Ovary (tissue), 7 donors: ENCODE measurements at regions not wholly inside any gene's neighbourhood (a gene's known extent, or its start where the extent isn't known, plus 50 kb on each side); places are given as distances from the start of the nearest gene placed in this dataset.

Source experiments
- DNase-seq, 5 donors: peaks; one replicate each; pipeline ENCODE4 v3.0.0-alpha.2; 2019 to 2020
- H3K27ac ChIP-seq, 2 donors: fragments of 200-600 bp; one replicate each; pipeline versions ENCODE4 v1.5.1 to v1.8.0; 2019 to 2022
- H3K27me3 ChIP-seq: fragments of 200-600 bp; one replicate; pipeline ENCODE4 v1.8.0; 2022
- H3K36me3 ChIP-seq: fragments of 200-600 bp; sonication (generic); one replicate; pipeline ENCODE4 v1.5.1; 2019
- H3K4me1 ChIP-seq: one replicate; pipeline ENCODE4 v1.8.1; 2013; ENCODE audit warnings: mild to moderate bottlenecking, moderate library complexity; ENCODE audit not compliant: insufficient read depth
- H3K4me3 ChIP-seq: fragments of 200-600 bp; sonication (generic); one replicate; pipeline ENCODE4 v1.5.1; 2017
- H3K9me3 ChIP-seq, 2 donors: fragments of 200-600 bp in 1 of 2; sonication (generic) in 1 of 2; one replicate each; pipeline versions ENCODE4 v1.5.1 to v1.8.1; 2013 to 2019; ENCODE audit warnings: mild to moderate bottlenecking in 1 of 2, moderate library complexity in 1 of 2
- EP300 ChIP-seq: sonication (generic); formaldehyde crosslinking; IDR thresholded peaks from one replicate; pipeline ENCODE4 v1.6.1; 2017; ENCODE audit warnings: antibody characterized with exemption
- POLR2A ChIP-seq: fragments of 450-650 bp; IDR thresholded peaks from one replicate; pipeline ENCODE4 v1.6.1; 2017; ENCODE audit warnings: antibody characterized with exemption, mild to moderate bottlenecking, moderate library complexity
- WGBS, 3 donors: extraction: QIAGEN DNeasy Blood & Tissue Kit in 1 of 3; methylation state at CpG; one replicate each; pipeline versions ENCODE4 v1.1.5 to v1.1.7; 2013 to 2017; 5-methylcytosine and 5-hydroxymethylcytosine counted together
- intact Hi-C, 4 donors: fragments of 100-400 bp; cut with DNase I; formaldehyde crosslinking; loops; one replicate each; pipeline versions ENCODE4 v1.11.0 to v1.15.1; 2022 to 2023
- TF ChIP-seq, protein P1 (sequence below), 3 donors: fragments of 450-650 bp in 2 of 3; fragments of 200-600 bp in 1 of 3; IDR thresholded peaks; one replicate each; pipeline versions ENCODE4 v1.5.1 to v1.8.0; 2016 to 2022; ENCODE audit warnings: antibody characterized with exemption in 3 of 3, mild to moderate bottlenecking in 1 of 3
- donor health status: DM: no; HTN: no; CAD: no; lungs with moderate emphysema.
- donor health status: DM: no; HTN: no; CAD: no.
- donor health status: Bipolar disorder and iron deficiency.
- donor health status: DM: no; HTN: no; CAD: no.
- donor health status: DM: yes; HTN: yes; CAD: no.

DNA sequence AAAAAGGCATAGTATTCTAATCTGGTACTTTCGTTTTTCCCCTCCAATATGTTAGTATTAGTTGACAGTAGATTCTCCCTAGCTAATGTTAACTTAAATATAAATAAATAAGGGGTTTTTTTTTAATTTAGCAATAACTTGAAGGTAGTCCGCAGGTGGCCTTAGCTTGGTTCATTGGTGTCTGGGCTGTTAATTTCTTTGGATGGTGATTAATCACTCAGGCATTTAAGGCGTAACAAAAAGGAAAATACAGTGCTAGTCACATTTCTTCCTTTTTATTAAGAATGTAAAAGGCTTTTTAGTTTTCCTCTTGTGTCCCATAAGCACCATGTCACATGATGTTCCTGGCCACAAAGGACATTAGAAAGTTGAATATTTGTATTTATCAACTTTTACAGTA is 161.0 kb upstream of the POT1 start:
- Histone ChIP-seq H3K36me3 (no peaks in the 10 kb centered on the region), H3K27me3 (no peaks in the 10 kb centered on the region), H3K4me3 (no peak overlapping the region), H3K4me1 (no peaks in the 10 kb centered on the region), H3K9me3 (no peaks in the 10 kb centered on the region), H3K27ac (no peak overlapping the region)
- DNase-seq: no peak
- intact Hi-C loops: no loop called here
- WGBS, 3 donors: 71 to 73% (median 72%) methylated on average over 3 of the region's 3 CpGs
- no peak for TF ChIP-seq EP300
- no peak for TF ChIP-seq POLR2A
- TF ChIP-seq, protein P1, sequence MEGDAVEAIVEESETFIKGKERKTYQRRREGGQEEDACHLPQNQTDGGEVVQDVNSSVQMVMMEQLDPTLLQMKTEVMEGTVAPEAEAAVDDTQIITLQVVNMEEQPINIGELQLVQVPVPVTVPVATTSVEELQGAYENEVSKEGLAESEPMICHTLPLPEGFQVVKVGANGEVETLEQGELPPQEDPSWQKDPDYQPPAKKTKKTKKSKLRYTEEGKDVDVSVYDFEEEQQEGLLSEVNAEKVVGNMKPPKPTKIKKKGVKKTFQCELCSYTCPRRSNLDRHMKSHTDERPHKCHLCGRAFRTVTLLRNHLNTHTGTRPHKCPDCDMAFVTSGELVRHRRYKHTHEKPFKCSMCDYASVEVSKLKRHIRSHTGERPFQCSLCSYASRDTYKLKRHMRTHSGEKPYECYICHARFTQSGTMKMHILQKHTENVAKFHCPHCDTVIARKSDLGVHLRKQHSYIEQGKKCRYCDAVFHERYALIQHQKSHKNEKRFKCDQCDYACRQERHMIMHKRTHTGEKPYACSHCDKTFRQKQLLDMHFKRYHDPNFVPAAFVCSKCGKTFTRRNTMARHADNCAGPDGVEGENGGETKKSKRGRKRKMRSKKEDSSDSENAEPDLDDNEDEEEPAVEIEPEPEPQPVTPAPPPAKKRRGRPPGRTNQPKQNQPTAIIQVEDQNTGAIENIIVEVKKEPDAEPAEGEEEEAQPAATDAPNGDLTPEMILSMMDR (IDR thresholded peaks at IDR 0.05): no peak

DNA sequence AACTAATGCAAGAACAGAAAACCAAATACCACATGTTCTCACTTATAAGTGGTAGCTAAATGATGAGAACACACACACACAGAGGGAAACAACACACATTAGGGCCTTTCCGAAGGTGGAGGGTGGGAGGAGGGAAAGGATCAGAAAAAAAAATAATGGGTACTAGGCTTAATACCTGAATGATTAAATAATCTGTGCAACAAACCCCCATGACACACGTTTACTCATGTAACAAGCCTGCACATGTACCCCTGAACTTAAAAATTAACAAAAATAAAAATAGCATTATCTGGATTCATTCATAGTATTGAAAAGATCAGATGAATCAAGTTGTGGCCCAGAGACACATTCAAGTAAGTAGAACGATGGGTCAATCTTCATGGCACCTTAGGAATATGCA is 159.5 kb upstream of the POT1 start:
- TF ChIP-seq EP300: no peak
- no peak for TF ChIP-seq POLR2A
- Histone ChIP-seq H3K27me3 (no peaks in the 10 kb centered on the region), H3K36me3 (no peaks in the 10 kb centered on the region), H3K4me1 (no peaks in the 10 kb centered on the region), H3K9me3 (no peaks in the 10 kb centered on the region), H3K27ac (no peak overlapping the region), H3K4me3 (no peak overlapping the region)
- DNase-seq: no peak
- intact Hi-C loops: no loop called here
- 84 to 86% (median 85%) methylated on average over 3 of the region's 3 CpGs for WGBS, 3 donors

DNA sequence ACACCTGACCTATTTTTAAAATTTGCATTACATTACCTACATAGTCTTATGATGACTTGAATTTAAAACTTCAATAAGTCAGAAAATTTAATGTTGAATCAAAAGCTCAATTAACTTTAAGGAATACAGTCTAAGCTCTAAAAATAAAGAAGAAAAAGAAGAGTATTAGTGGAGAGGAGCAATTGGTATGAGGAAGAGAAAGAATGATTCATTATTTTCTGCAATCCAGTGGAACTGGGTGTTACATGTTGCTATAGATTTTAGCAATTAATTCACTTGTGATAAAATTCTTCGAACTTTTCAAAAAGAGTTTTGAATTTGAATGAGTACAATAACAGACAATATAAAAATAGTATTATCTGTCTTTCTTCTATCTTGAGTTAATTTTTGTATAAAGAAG is 158.9 kb upstream of the POT1 start:
- intact Hi-C loops: no loop called here
- Histone ChIP-seq H3K27me3 (no peaks in the 10 kb centered on the region), H3K4me1 (no peaks in the 10 kb centered on the region), H3K9me3 (no peaks in the 10 kb centered on the region), H3K4me3 (no peak overlapping the region), H3K27ac (no peak overlapping the region), H3K36me3 (no peaks in the 10 kb centered on the region)
- no peak for TF ChIP-seq EP300
- no peak for TF ChIP-seq POLR2A
- TF ChIP-seq, protein P1 (IDR thresholded peaks at IDR 0.05): no peak
- DNase-seq: no peak
- WGBS, 3 donors: 88 to 99% (median 93%) methylated on average over 1 of the region's 1 CpG

DNA sequence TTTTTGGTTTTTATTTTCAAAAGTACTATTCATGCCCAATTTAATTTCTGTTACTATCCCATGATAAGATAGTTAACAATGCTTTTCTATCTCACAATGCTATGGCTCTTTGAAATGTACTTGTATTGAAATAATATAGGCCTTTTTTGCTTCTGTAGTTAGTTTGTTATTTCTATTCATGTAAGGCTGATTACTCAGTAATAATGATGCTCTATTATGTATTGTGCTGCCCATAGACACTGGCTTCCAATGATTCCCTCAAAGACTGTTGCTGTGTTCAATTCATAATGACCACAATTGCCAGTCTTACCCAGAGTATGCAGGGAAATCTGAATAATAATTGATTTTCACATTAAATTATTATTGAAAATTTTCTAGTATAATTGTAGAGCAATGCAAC is 155.5 kb upstream of the POT1 start:
- H3K27me3 ChIP-seq: no peaks in the 10 kb centered on the region
- TF ChIP-seq EP300 (no peak), POLR2A (no peak)
- TF ChIP-seq, protein P1 (IDR thresholded peaks at IDR 0.05): no peak
- H3K4me3 ChIP-seq: no peak overlapping the region
- intact Hi-C loops: no loop called here
- no peaks in the 10 kb centered on the region for H3K9me3 ChIP-seq
- H3K27ac ChIP-seq: no peak overlapping the region
- no peak for DNase-seq
- no peaks in the 10 kb centered on the region for H3K36me3 ChIP-seq
- no peaks in the 10 kb centered on the region for H3K4me1 ChIP-seq

DNA sequence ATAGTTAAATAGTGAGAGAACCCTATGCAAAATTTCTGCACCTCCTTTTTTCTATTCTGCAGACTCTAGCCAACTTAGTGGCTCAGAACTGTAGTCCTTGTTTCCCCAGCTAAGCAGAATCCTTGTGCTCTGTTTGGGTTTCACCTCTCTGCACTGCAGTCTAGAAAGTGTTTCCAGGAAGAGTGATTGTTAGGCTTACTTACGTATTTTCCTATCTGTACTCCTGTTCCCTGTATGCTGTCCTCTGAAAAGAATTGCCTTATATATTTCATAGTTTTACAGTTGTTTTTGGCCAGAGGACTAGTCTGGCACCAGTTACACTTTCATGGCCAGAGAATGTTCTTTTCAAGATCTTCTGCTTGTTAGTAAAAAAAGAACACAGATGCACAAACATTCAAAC is 154.6 kb upstream of the POT1 start:
- Histone ChIP-seq H3K36me3 (no peaks in the 10 kb centered on the region), H3K4me1 (no peaks in the 10 kb centered on the region), H3K4me3 (no peak overlapping the region), H3K9me3 (no peaks in the 10 kb centered on the region), H3K27me3 (no peaks in the 10 kb centered on the region), H3K27ac (no peak overlapping the region)
- no peak for DNase-seq
- no peak for TF ChIP-seq POLR2A
- TF ChIP-seq, protein P1 (IDR thresholded peaks at IDR 0.05): no peak
- no peak for TF ChIP-seq EP300
- intact Hi-C loops: no loop called here
- WGBS, 3 donors: 31 to 45% (median 32%) methylated on average over 1 of the region's 1 CpG
